GM12878 (cell line): ENCODE measurements at regions not wholly inside any gene's neighbourhood (a gene's known extent, or its start where the extent isn't known, plus 50 kb on each side); places are given as distances from the start of the nearest gene placed in this dataset.

Experiments
- ATAC-seq: fragments of 200-7000 bp; cut with Tn5 transposase; 3 replicates; pipeline ENCODE4 v1.9.1; 2020; ENCODE audit warnings: mild to moderate bottlenecking, moderate library complexity
- BruUV-seq: library from RNA; stranded (reverse); fragments of 400-500 nt; replicated peaks from 2 replicates; lab custom pipeline; 2021; lab: Mats Ljungman, UMichigan
- CTCF ChIA-PET: fragments of 300-600 bp; sonication (Branson Sonifier 250); formaldehyde crosslinking; extraction: SDS; loops from one replicate; lab custom pipeline; 2021; ENCODE audit warnings: inconsistent platforms; lab: Yijun Ruan, JAX
- POLR2A ChIA-PET: fragments of 350-600 bp; formaldehyde crosslinking; extraction: SDS; loops from one replicate; lab custom pipeline; 2021; ENCODE audit warnings: inconsistent platforms; lab: Charles Lee
- RAD21 ChIA-PET: fragments of 300-600 bp; sonication (Branson Sonifier 250); formaldehyde crosslinking; loops from one replicate; lab custom pipeline; 2023; ENCODE audit warnings: antibody characterized with exemption; ENCODE audit not compliant: unreplicated experiment; lab: Charles Lee
- SMC1A ChIA-PET: fragments of 300-600 bp; sonication (Branson Sonifier 250); formaldehyde crosslinking; loops from one replicate; lab custom pipeline; 2023; ENCODE audit not compliant: unreplicated experiment, uncharacterized antibody; lab: Charles Lee
- DNase-seq: peaks from one replicate; pipeline ENCODE4 v3.0.0-alpha.2; 2011; ENCODE audit warnings: low read depth, low spot score
- FAIRE-seq: peaks from 3 replicates; lab custom pipeline; 2011; peaks lifted over from hg19 to GRCh38; lab: Jason Lieb, UNC
- H2AFZ ChIP-seq: 2 replicates; pipeline ENCODE4 v1.6.0; 2011; ENCODE audit warnings: low read depth, low read length, control low read depth; ENCODE audit not compliant: control insufficient read depth
- H3K27ac ChIP-seq: 2 replicates; pipeline ENCODE4 v1.5.1; 2011; ENCODE audit warnings: control low read depth; ENCODE audit not compliant: control insufficient read depth, insufficient read depth
- H3K27me3 ChIP-seq, 2 experiments: replicated peaks in 1 of 2; 2 replicates each; pipeline versions ENCODE4 v1.6.0 to v1.6.1; 2011; ENCODE audit warnings: low read length in 1 of 2; ENCODE audit not compliant: control insufficient read depth in 2 of 2, insufficient read depth in 2 of 2
- H3K36me3 ChIP-seq, 2 experiments: 2 replicates each; pipeline ENCODE4 v1.5.1; 2011; ENCODE audit warnings: low read length in 1 of 2; ENCODE audit not compliant: control insufficient read depth in 2 of 2, insufficient read depth in 2 of 2
- H3K4me1 ChIP-seq: 2 replicates; pipeline ENCODE4 v1.6.1; 2011; ENCODE audit warnings: mild to moderate bottlenecking, low read length, moderate library complexity, mixed read lengths; ENCODE audit not compliant: control insufficient read depth, insufficient read depth
- H3K4me2 ChIP-seq: 2 replicates; pipeline ENCODE4 v1.6.0; 2011; ENCODE audit warnings: control low read depth; ENCODE audit not compliant: control insufficient read depth, insufficient read depth
- H3K4me3 ChIP-seq: fragments of 200-600 bp; sonication (generic); 2 replicates; pipeline ENCODE4 v1.5.1; 2016
- H3K79me2 ChIP-seq: 2 replicates; pipeline ENCODE4 v1.6.0; 2011; ENCODE audit warnings: low read length; ENCODE audit not compliant: control insufficient read depth, insufficient read depth
- H3K9ac ChIP-seq: 2 replicates; pipeline ENCODE4 v1.8.0; 2011; ENCODE audit warnings: low read length, control low read depth, mixed read lengths; ENCODE audit not compliant: control insufficient read depth, insufficient read depth
- H3K9me3 ChIP-seq: replicated peaks from 3 replicates; pipeline ENCODE4 v1.5.1; 2011; ENCODE audit warnings: mild to moderate bottlenecking, low read length; ENCODE audit not compliant: control insufficient read depth, insufficient read depth
- H4K20me1 ChIP-seq: 2 replicates; pipeline ENCODE4 v1.6.0; 2011; ENCODE audit not compliant: control insufficient read depth, insufficient read depth
- ATF7 ChIP-seq: fragments of 450-650 bp; IDR thresholded peaks from 2 replicates; pipeline ENCODE4 v1.6.1; 2016; ENCODE audit warnings: low read depth, mild to moderate bottlenecking
- BCL11A ChIP-seq: IDR thresholded peaks from 2 replicates; pipeline ENCODE4 v1.6.1; 2011; ENCODE audit warnings: low read depth, low read length
- CBFB ChIP-seq: IDR thresholded peaks from 2 replicates; pipeline ENCODE4 v1.6.1; 2016; ENCODE audit warnings: antibody characterized with exemption, low read depth
- CBX3 ChIP-seq: fragments of 200-600 bp; sonication (generic); IDR thresholded peaks from 2 replicates; pipeline ENCODE4 v1.6.1; 2016; ENCODE audit warnings: low read depth, borderline replicate concordance
- CREM ChIP-seq: IDR thresholded peaks from 2 replicates; pipeline ENCODE4 v1.6.1; 2014; ENCODE audit warnings: antibody characterized with exemption, low read depth
- GATAD2B ChIP-seq: fragments of 450-650 bp; conservative IDR thresholded peaks from 2 replicates; pipeline ENCODE4 v1.6.1; 2017; ENCODE audit warnings: low read depth, mild to moderate bottlenecking, moderate library complexity
- IRF4 ChIP-seq: IDR thresholded peaks from 2 replicates; pipeline ENCODE4 v1.6.1; 2011; ENCODE audit warnings: low read depth, low read length
- IRF5 ChIP-seq: fragments of 450-650 bp; IDR thresholded peaks from 2 replicates; pipeline ENCODE4 v1.6.1; 2017; ENCODE audit warnings: borderline replicate concordance
- KLF5 ChIP-seq: fragments of 450-650 bp; IDR thresholded peaks from 2 replicates; pipeline ENCODE4 v1.6.1; 2014; ENCODE audit warnings: mild to moderate bottlenecking; ENCODE audit not compliant: partially characterized antibody
- MAX ChIP-seq: IDR thresholded peaks from 2 replicates; pipeline ENCODE4 v1.6.1; 2012; ENCODE audit warnings: low read depth, low read length, improper control_type of control experiment
- MEF2A ChIP-seq: IDR thresholded peaks from 2 replicates; pipeline ENCODE4 v1.6.1; 2011; ENCODE audit warnings: low read depth, mild to moderate bottlenecking, low read length, moderate library complexity; ENCODE audit not compliant: insufficient read depth
- MYB ChIP-seq: fragments of 150-350 bp; IDR thresholded peaks from 2 replicates; pipeline ENCODE4 v1.6.1; 2014; ENCODE audit warnings: mild to moderate bottlenecking, low read depth, low read length, borderline replicate concordance
- NFXL1 ChIP-seq: fragments of 450-650 bp; IDR thresholded peaks from 2 replicates; pipeline ENCODE4 v1.6.1; 2017; ENCODE audit warnings: antibody characterized with exemption, mild to moderate bottlenecking, borderline replicate concordance
- SIN3A ChIP-seq: IDR thresholded peaks from 2 replicates; pipeline ENCODE4 v1.6.1; 2012; ENCODE audit warnings: low read depth, low read length, improper control_type of control experiment
- STAT3 ChIP-seq: IDR thresholded peaks from 2 replicates; pipeline ENCODE4 v1.6.1; 2011; ENCODE audit warnings: low read depth, low read length, improper control_type of control experiment
- TAF1 ChIP-seq: IDR thresholded peaks from 2 replicates; pipeline ENCODE4 v1.6.1; 2011; ENCODE audit warnings: mild to moderate bottlenecking, low read depth, low read length, borderline replicate concordance
- TARDBP ChIP-seq: IDR thresholded peaks from 2 replicates; pipeline ENCODE4 v1.6.1; 2016; ENCODE audit warnings: borderline replicate concordance
- ZNF384 ChIP-seq: IDR thresholded peaks from 2 replicates; pipeline ENCODE4 v1.6.1; 2012; ENCODE audit warnings: low read depth, mild to moderate bottlenecking, low read length, improper control_type of control experiment, borderline replicate concordance
- ZSCAN29 ChIP-seq: fragments of 450-650 bp; IDR thresholded peaks from 2 replicates; pipeline ENCODE4 v1.6.1; 2017; ENCODE audit warnings: mild to moderate bottlenecking, moderate library complexity
- WGBS: methylation state at CpG from one replicate; pipeline ENCODE4 v1.1.6; 2016; ENCODE audit warnings: low lambda C conversion rate; ENCODE audit not compliant: insufficient replicate concordance, insufficient coverage; ENCODE audit errors: missing lambda C conversion rate; 5-methylcytosine and 5-hydroxymethylcytosine counted together
- in situ Hi-C: fragments of 300-500 bp; cut with MboI; formaldehyde crosslinking; loops from 9 replicates; pipeline ENCODE4 v1.14.3; 2018; ENCODE audit warnings: mixed read lengths
- intact Hi-C: fragments of 100-400 bp; cut with micrococcal nuclease; formaldehyde crosslinking; loops from one replicate; pipeline ENCODE4 v1.14.2; 2022; ENCODE audit not compliant: unreplicated experiment

- no peak for TF ChIP-seq GATAD2B
- no peak for TF ChIP-seq NFXL1
- no peak for TF ChIP-seq MAX
- TF ChIP-seq SIN3A = no peak
- TF ChIP-seq TARDBP = no peak
Observed at GRCh38 chr6:170085475-170086401, 205.1 kb downstream of the DLL1 start (continued).

GRCh38 chr6:170084166-170084730 is 206.6 kb downstream of the DLL1 start:
- no peak for DNase-seq
- no peak for ATAC-seq
- in situ Hi-C loops = no loop called here
- TF ChIP-seq MEF2A = no peak
- no peak for TF ChIP-seq MYB
- TF ChIP-seq CREM = no peak
- no peak for TF ChIP-seq ZSCAN29
- no peak for TF ChIP-seq STAT3
- no peak for TF ChIP-seq GATAD2B
- TF ChIP-seq CBFB = no peak
- no peak for TF ChIP-seq KLF5
- TF ChIP-seq ATF7 = no peak
- no peak for TF ChIP-seq IRF5
- no peak for TF ChIP-seq TAF1
- no peak for TF ChIP-seq BCL11A
- no peak for TF ChIP-seq CBX3
- TF ChIP-seq ZNF384 = no peak
- no peak for TF ChIP-seq IRF4

More at GRCh38 chr6:170084166-170084730, 206.6 kb downstream of the DLL1 start:
- Histone ChIP-seq H3K9me3 (no peaks in the 10 kb centered on the region; the same call in 2 of the 3 replicates), H3K36me3 (no peaks in the 10 kb centered on the region), H2AFZ (no peak overlapping the region), H3K4me2 (no peak overlapping the region), H3K27me3 (no peaks in the 10 kb centered on the region), H3K4me3 (no peak overlapping the region), H3K4me1 (peaks cover 10% of the 10 kb centered on the region), H3K27ac (no peak overlapping the region), H3K79me2 (no peaks in the 10 kb centered on the region), H4K20me1 (no peaks in the 10 kb centered on the region), H3K9ac (no peak overlapping the region)
- 73% methylated on average over 20 of the region's 21 CpGs for WGBS
- ChIA-PET POLR2A (no interaction called here), SMC1A (no interaction called here), RAD21 (no interaction called here), CTCF (no interaction called here)
- intact Hi-C loops = no loop called here
- no peak for FAIRE-seq
- BruUV-seq = no TSS peak
